Common myeloid progenitor, CD34-positive (primary cell): ENCODE measurements at regions not wholly inside any gene's neighbourhood (a gene's known extent, or its start where the extent isn't known, plus 50 kb on each side); places are given as distances from the start of the nearest gene placed in this dataset.

Experiments used
- CTCF ChIA-PET: fragments of 350-600 bp; sonication (Branson Sonifier 250); formaldehyde crosslinking; loops from one replicate; lab custom pipeline; 2021; ENCODE audit warnings: antibody characterized with exemption; lab: Charles Lee
- POLR2A ChIA-PET: fragments of 350-600 bp; sonication (Branson Sonifier 250); formaldehyde crosslinking; loops from one replicate; lab custom pipeline; 2021; ENCODE audit warnings: antibody characterized with exemption; lab: Charles Lee
- DNase-seq, 3 donors: peaks; one replicate each; pipeline versions ENCODE4 v3.0.0 to v3.0.0-alpha.2; 2013
- H3K27ac ChIP-seq, 2 experiments: 1 replicate in 1 of 2; 2 replicates in 1 of 2; pipeline ENCODE4 v1.7.0; 2013; ENCODE audit warnings: inconsistent platforms in 2 of 2, low read length in 2 of 2, mild to moderate bottlenecking in 2 of 2, low read depth in 1 of 2, moderate library complexity in 1 of 2; ENCODE audit not compliant: severe bottlenecking in 2 of 2, insufficient read depth in 1 of 2, poor library complexity in 1 of 2
- H3K27me3 ChIP-seq, 5 experiments: replicated peaks in 2 of 5; 1 replicate in 3 of 5; 2 replicates in 2 of 5; pipeline versions ENCODE4 v1.6.1 to v1.7.0; 2013; ENCODE audit warnings: low read length in 4 of 5, mild to moderate bottlenecking in 2 of 5, moderate library complexity in 2 of 5, inconsistent platforms in 1 of 5; ENCODE audit not compliant: insufficient read depth in 5 of 5, control insufficient read depth in 4 of 5
- H3K36me3 ChIP-seq, 4 experiments: 1 replicate in 2 of 4; 2 replicates in 2 of 4; pipeline versions ENCODE4 v1.6.1 to v1.7.0; 2013; ENCODE audit warnings: low read length in 3 of 4, control low read depth in 1 of 4, mild to moderate bottlenecking in 1 of 4; ENCODE audit not compliant: control insufficient read depth in 4 of 4, insufficient read depth in 4 of 4
- H3K4me1 ChIP-seq, 4 experiments: 1 replicate in 3 of 4; 2 replicates in 1 of 4; pipeline versions ENCODE4 v1.6.1 to v1.7.1; 2013; ENCODE audit warnings: low read length in 3 of 4, mild to moderate bottlenecking in 3 of 4, control low read depth in 1 of 4, inconsistent platforms in 1 of 4, moderate library complexity in 1 of 4; ENCODE audit not compliant: control insufficient read depth in 4 of 4, insufficient read depth in 4 of 4; ENCODE audit errors: control extremely low read depth in 1 of 4
- H3K4me3 ChIP-seq, 7 experiments: 1 replicate in 4 of 7; 2 replicates in 3 of 7; pipeline versions ENCODE4 v1.5.1 to v1.7.0; 2013; ENCODE audit warnings: mild to moderate bottlenecking in 7 of 7, low read length in 6 of 7, moderate library complexity in 6 of 7, inconsistent platforms in 2 of 7, low read depth in 2 of 7, control low read depth in 1 of 7; ENCODE audit not compliant: insufficient read depth in 4 of 7, control insufficient read depth in 1 of 7; ENCODE audit errors: extremely low read depth in 1 of 7
- H3K9me3 ChIP-seq, 5 experiments: 1 replicate in 4 of 5; 2 replicates in 1 of 5; pipeline versions ENCODE4 v1.6.1 to v1.7.1; 2013; ENCODE audit warnings: low read length in 4 of 5, mild to moderate bottlenecking in 2 of 5, inconsistent platforms in 1 of 5, low read depth in 1 of 5, moderate library complexity in 1 of 5; ENCODE audit not compliant: control insufficient read depth in 4 of 5, insufficient read depth in 2 of 5; ENCODE audit errors: control extremely low read depth in 1 of 5
- WGBS: methylation state at CpG from one replicate; pipeline ENCODE4 v1.1.5; 2013; ENCODE audit not compliant: insufficient coverage; 5-methylcytosine and 5-hydroxymethylcytosine counted together

GRCh38 chr6:23081701-23082100 lies 512.3 kb downstream of the HDGFL1 start:
- H3K9me3 ChIP-seq, result peaks cover 0 to 5% (median 0%) of the 10 kb centered on the region in 5 experiments
- ChIA-PET POLR2A (no interaction called here), CTCF (no interaction called here)
- no peak for DNase-seq
- H3K27me3 ChIP-seq, result no peaks in the 10 kb centered on the region
- H3K36me3 ChIP-seq, result no peaks in the 10 kb centered on the region
- H3K4me1 ChIP-seq, result no peaks in the 10 kb centered on the region
- no peak overlapping the region for H3K27ac ChIP-seq
- no peak overlapping the region for H3K4me3 ChIP-seq
- WGBS, result no CpG with 5 or more reads among the region's 1 CpG

- H3K4me3 ChIP-seq, result no peak overlapping the region
- no peak for DNase-seq
- WGBS, result no CpG with 5 or more reads among the region's 2 CpGs
- H3K27me3 ChIP-seq, result no peaks in the 10 kb centered on the region
- no peak overlapping the region for H3K27ac ChIP-seq
- no peaks in the 10 kb centered on the region for H3K36me3 ChIP-seq
- peaks cover 0 to 5% (median 0%) of the 10 kb centered on the region in 5 experiments for H3K9me3 ChIP-seq
- no peaks in the 10 kb centered on the region for H3K4me1 ChIP-seq
- CTCF ChIA-PET, result no interaction called here
- POLR2A ChIA-PET, result no interaction called here
Measured at GRCh38 chr6:23086100-23086499, 516.7 kb downstream of the HDGFL1 start.

GRCh38 chr6:23087471-23087870 lies 518.1 kb downstream of the HDGFL1 start:
- Histone ChIP-seq H3K36me3 (no peaks in the 10 kb centered on the region), H3K9me3 (peaks cover 0 to 5% (median 0%) of the 10 kb centered on the region in 5 experiments), H3K4me1 (no peaks in the 10 kb centered on the region), H3K27ac (no peak overlapping the region), H3K4me3 (no peak overlapping the region), H3K27me3 (no peaks in the 10 kb centered on the region)
- POLR2A ChIA-PET, result no interaction called here
- CTCF ChIA-PET, result no interaction called here
- DNase-seq, result no peak

- 67% methylated on average over 1 of the region's 1 CpG for WGBS
Measured at GRCh38 chr6:23088761-23089160, 519.4 kb downstream of the HDGFL1 start.

GRCh38 chr6:23089981-23090380 lies 520.6 kb downstream of the HDGFL1 start:
- Histone ChIP-seq H3K36me3 (no peaks in the 10 kb centered on the region), H3K9me3 (peaks cover 0 to 3% (median 0%) of the 10 kb centered on the region in 5 experiments), H3K4me3 (no peak overlapping the region), H3K27me3 (no peaks in the 10 kb centered on the region), H3K27ac (no peak overlapping the region), H3K4me1 (no peaks in the 10 kb centered on the region)
- ChIA-PET POLR2A (no interaction called here), CTCF (no interaction called here)
- DNase-seq, result no peak
- WGBS, result 89% methylated on average over 3 of the region's 5 CpGs

More at GRCh38 chr6:23088761-23089160, 519.4 kb downstream of the HDGFL1 start:
- no peak for DNase-seq
- Histone ChIP-seq H3K27ac (no peak overlapping the region), H3K27me3 (no peaks in the 10 kb centered on the region), H3K4me3 (no peak overlapping the region), H3K9me3 (peaks cover 0 to 4% (median 0%) of the 10 kb centered on the region in 5 experiments), H3K4me1 (no peaks in the 10 kb centered on the region), H3K36me3 (no peaks in the 10 kb centered on the region)
- ChIA-PET POLR2A (no interaction called here), CTCF (no interaction called here)

GRCh38 chr6:23091795-23092194 lies 522.4 kb downstream of the HDGFL1 start:
- POLR2A ChIA-PET, result no interaction called here
- Histone ChIP-seq H3K4me3 (no peak overlapping the region), H3K27me3 (no peaks in the 10 kb centered on the region), H3K27ac (no peak overlapping the region), H3K4me1 (no peaks in the 10 kb centered on the region), H3K9me3 (peaks cover 0 to 3% (median 0%) of the 10 kb centered on the region in 5 experiments), H3K36me3 (no peaks in the 10 kb centered on the region)
- 91% methylated on average over 3 of the region's 3 CpGs for WGBS
- CTCF ChIA-PET, result no interaction called here
- DNase-seq, result no peak

GRCh38 chr6:23096876-23097275 lies 527.5 kb downstream of the HDGFL1 start:
- no CpG with 5 or more reads among the region's 1 CpG for WGBS
- ChIA-PET CTCF (no interaction called here), POLR2A (no interaction called here)
- Histone ChIP-seq H3K9me3 (peaks cover 0 to 6% (median 0%) of the 10 kb centered on the region in 5 experiments), H3K4me1 (no peaks in the 10 kb centered on the region), H3K27ac (no peak overlapping the region), H3K4me3 (no peak overlapping the region), H3K36me3 (no peaks in the 10 kb centered on the region), H3K27me3 (no peaks in the 10 kb centered on the region)
- DNase-seq, result no peak
